H9 (cell line): ENCODE measurements at regions not wholly inside any gene's neighbourhood (a gene's known extent, or its start where the extent isn't known, plus 50 kb on each side); places are given as distances from the start of the nearest gene placed in this dataset.
A peak's percentile ranks its signal among the peaks of the same experiment; 100 is the strongest.

ENCODE experiments used
- DNase-seq: peaks from one replicate; pipeline ENCODE4 v3.0.0-alpha.2; 2017
- H2AFZ ChIP-seq: one replicate; pipeline ENCODE4 v1.6.1; 2013; ENCODE audit warnings: mild to moderate bottlenecking, low read length, control low read depth, moderate library complexity
- H2AK5ac ChIP-seq: 2 replicates; pipeline ENCODE4 v1.6.1; 2013; ENCODE audit warnings: low read length, control low read depth, mixed read lengths; ENCODE audit not compliant: insufficient read length
- H2BK120ac ChIP-seq: one replicate; pipeline ENCODE4 v1.6.1; 2013; ENCODE audit warnings: low read depth, mild to moderate bottlenecking, low read length, control low read depth, inconsistent platforms; ENCODE audit not compliant: poor library complexity, severe bottlenecking
- H2BK12ac ChIP-seq: 2 replicates; pipeline ENCODE4 v1.6.1; 2013; ENCODE audit warnings: low read length, control low read depth, mixed read lengths, low read depth; ENCODE audit not compliant: insufficient read length
- H2BK15ac ChIP-seq: 2 replicates; pipeline ENCODE4 v1.6.1; 2013; ENCODE audit warnings: low read depth, low read length, control low read depth
- H2BK20ac ChIP-seq: one replicate; pipeline ENCODE4 v1.6.1; 2013; ENCODE audit warnings: low read depth, mild to moderate bottlenecking, low read length, control low read depth, inconsistent platforms; ENCODE audit not compliant: poor library complexity, severe bottlenecking
- H2BK5ac ChIP-seq: 2 replicates; pipeline ENCODE4 v1.6.1; 2013; ENCODE audit warnings: low read length, control low read depth, mixed read lengths; ENCODE audit not compliant: insufficient read length
- H3K14ac ChIP-seq: 2 replicates; pipeline ENCODE4 v1.6.1; 2013; ENCODE audit warnings: low read length, control low read depth; ENCODE audit not compliant: insufficient read depth
- H3K18ac ChIP-seq: 2 replicates; pipeline ENCODE4 v1.6.1; 2013; ENCODE audit warnings: low read depth, mild to moderate bottlenecking, mixed read lengths, low read length, control low read depth; ENCODE audit not compliant: insufficient read length
- H3K23ac ChIP-seq: 2 replicates; pipeline ENCODE4 v1.6.1; 2013; ENCODE audit warnings: low read length, control low read depth, mixed read lengths, low read depth; ENCODE audit not compliant: insufficient read length
- H3K23me2 ChIP-seq: 2 replicates; pipeline ENCODE4 v1.6.1; 2013; ENCODE audit warnings: low read depth, mild to moderate bottlenecking, mixed read lengths, low read length, control low read depth; ENCODE audit not compliant: insufficient read length, poor library complexity, severe bottlenecking
- H3K27ac ChIP-seq: 2 replicates; pipeline ENCODE4 v1.5.1; 2013; ENCODE audit warnings: low read length, control low read depth, mixed read lengths, low read depth; ENCODE audit not compliant: insufficient read length
- H3K27me3 ChIP-seq: 2 replicates; pipeline ENCODE4 v1.6.1; 2013; ENCODE audit warnings: low read length, control low read depth, inconsistent platforms; ENCODE audit not compliant: insufficient read depth
- H3K4ac ChIP-seq: 2 replicates; pipeline ENCODE4 v1.6.1; 2013; ENCODE audit warnings: low read depth, mild to moderate bottlenecking, control low read depth, inconsistent platforms, low read length, moderate library complexity
- H3K4me1 ChIP-seq: 2 replicates; pipeline ENCODE4 v1.6.1; 2013; ENCODE audit warnings: low read length, control low read depth, inconsistent platforms; ENCODE audit not compliant: insufficient read depth
- H3K4me2 ChIP-seq: 2 replicates; pipeline ENCODE4 v1.6.1; 2013; ENCODE audit warnings: low read length, control low read depth, mixed read lengths; ENCODE audit not compliant: insufficient read length, insufficient read depth
- H3K56ac ChIP-seq: 2 replicates; pipeline ENCODE4 v1.6.1; 2013; ENCODE audit warnings: low read depth, mild to moderate bottlenecking, mixed read lengths, low read length, control low read depth; ENCODE audit not compliant: insufficient read length
- H3K79me1 ChIP-seq: 2 replicates; pipeline ENCODE4 v1.6.1; 2013; ENCODE audit warnings: low read depth, mild to moderate bottlenecking, moderate library complexity, low read length, control low read depth, inconsistent platforms; ENCODE audit not compliant: insufficient read depth, poor library complexity, severe bottlenecking
- H3K79me2 ChIP-seq: 2 replicates; pipeline ENCODE4 v1.6.1; 2013; ENCODE audit warnings: low read length, control low read depth, inconsistent platforms; ENCODE audit not compliant: insufficient read depth
- H3K9ac ChIP-seq: 2 replicates; pipeline ENCODE4 v1.6.1; 2013; ENCODE audit warnings: low read length, control low read depth, mixed read lengths; ENCODE audit not compliant: insufficient read length; ENCODE audit errors: extremely low read depth
- H3K9me3 ChIP-seq: one replicate; pipeline ENCODE4 v1.6.1; 2013; ENCODE audit warnings: low read depth, low read length, inconsistent platforms; ENCODE audit not compliant: control insufficient read depth
- H3T11ph ChIP-seq: one replicate; pipeline ENCODE4 v1.6.1; 2013; ENCODE audit warnings: mild to moderate bottlenecking, low read length, control low read depth, inconsistent platforms
- H4K20me1 ChIP-seq: one replicate; pipeline ENCODE4 v1.6.1; 2013; ENCODE audit not compliant: control insufficient read depth, insufficient read length, insufficient read depth
- H4K5ac ChIP-seq: 2 replicates; pipeline ENCODE4 v1.6.1; 2013; ENCODE audit warnings: low read depth, mild to moderate bottlenecking, mixed read lengths, low read length, control low read depth; ENCODE audit not compliant: insufficient read length
- H4K8ac ChIP-seq: replicated peaks from 2 replicates; pipeline ENCODE4 v1.6.1; 2013; ENCODE audit warnings: low read length, control low read depth, mixed read lengths, low read depth; ENCODE audit not compliant: insufficient read length
- H4K91ac ChIP-seq: 2 replicates; pipeline ENCODE4 v1.6.1; 2013; ENCODE audit warnings: low read depth, mild to moderate bottlenecking, moderate library complexity, mixed read lengths, low read length, control low read depth; ENCODE audit not compliant: insufficient read length
- H3K27ac Mint-ChIP-seq, 3 experiments: 2 replicates in 2 of 3; 3 replicates in 1 of 3; pipeline ENCODE4 v1.8.0; 2020 to 2021; ENCODE audit warnings: mixed read lengths in 3 of 3, mild to moderate bottlenecking in 1 of 3, moderate library complexity in 1 of 3
- H3K27me3 Mint-ChIP-seq: 2 replicates; pipeline ENCODE4 v1.8.0; 2021; ENCODE audit warnings: low read depth, mild to moderate bottlenecking, moderate library complexity, mixed read lengths
- H3K36me3 Mint-ChIP-seq, 3 experiments: 2 replicates in 2 of 3; 3 replicates in 1 of 3; pipeline ENCODE4 v1.8.0; 2020 to 2021; ENCODE audit warnings: low read depth in 3 of 3, mixed read lengths in 3 of 3; ENCODE audit not compliant: insufficient read depth in 1 of 3
- H3K4me1 Mint-ChIP-seq, 2 experiments: 2 replicates each; pipeline ENCODE4 v1.8.0; 2020; ENCODE audit warnings: mixed read lengths in 2 of 2
- H3K4me3 Mint-ChIP-seq, 2 experiments: 2 replicates in 1 of 2; 3 replicates in 1 of 2; pipeline ENCODE4 v1.8.0; 2020 to 2021; ENCODE audit warnings: mild to moderate bottlenecking in 2 of 2, mixed read lengths in 2 of 2, moderate library complexity in 1 of 2
- H3K9me3 Mint-ChIP-seq, 2 experiments: 2 replicates in 1 of 2; 3 replicates in 1 of 2; pipeline ENCODE4 v1.8.0; 2020; ENCODE audit warnings: mild to moderate bottlenecking in 2 of 2, mixed read lengths in 2 of 2, moderate library complexity in 1 of 2
- CTCF ChIP-seq: fragments of 200-600 bp; sonication (generic); conservative IDR thresholded peaks from 3 replicates; pipeline ENCODE4 v1.8.0; 2021; ENCODE audit warnings: antibody characterized with exemption, mild to moderate bottlenecking
- WGBS: extraction: QIAGEN DNeasy Blood & Tissue Kit; methylation state at CpG from one replicate; pipeline ENCODE4 v1.1.7; 2013; ENCODE audit warnings: missing lambda C conversion rate, low lambda C conversion rate, mixed read lengths; ENCODE audit not compliant: insufficient read length; ENCODE audit errors: extremely low coverage; 5-methylcytosine and 5-hydroxymethylcytosine counted together

- no peaks in the 10 kb centered on the region; the same call in 1 of the 2 replicates for H3K27me3 Mint-ChIP-seq
- Histone ChIP-seq H2BK20ac (no peak overlapping the region), H3T11ph (no peak overlapping the region), H3K23ac (no peak overlapping the region), H3K9ac (no peak overlapping the region), H4K20me1 (no peaks in the 10 kb centered on the region), H3K79me1 (no peaks in the 10 kb centered on the region), H2BK5ac (no peak overlapping the region), H2BK15ac (no peak overlapping the region), H3K27me3 (no peaks in the 10 kb centered on the region; the same call in 1 of the 2 replicates), H4K91ac (no peak overlapping the region), H2BK12ac (no peak overlapping the region), H2AK5ac (no peak overlapping the region), H3K56ac (no peak overlapping the region), H3K23me2 (no peaks in the 10 kb centered on the region), H3K9me3 (no peaks in the 10 kb centered on the region), H2BK120ac (no peak overlapping the region), H3K27ac (no peak overlapping the region), H2AFZ (no peak overlapping the region), H3K4me1 (no peaks in the 10 kb centered on the region), H3K79me2 (no peaks in the 10 kb centered on the region), H4K5ac (no peak overlapping the region), H3K4me2 (no peak overlapping the region), H3K4ac (no peak overlapping the region), H4K8ac (no peak overlapping the region), H3K18ac (no peak overlapping the region), H3K14ac (no peak overlapping the region)
- H3K27ac Mint-ChIP-seq, result no peak overlapping the region
- peak; percentile 65 for TF ChIP-seq CTCF
- H3K9me3 Mint-ChIP-seq, result no peaks in the 10 kb centered on the region
- H3K4me3 Mint-ChIP-seq, result no peak overlapping the region
- WGBS, result no CpG with 5 or more reads among the region's 3 CpGs
- no peak for DNase-seq
- H3K4me1 Mint-ChIP-seq, result no peaks in the 10 kb centered on the region
- H3K36me3 Mint-ChIP-seq, result no peaks in the 10 kb centered on the region
Observed at GRCh38 chr3:25021816-25022215, 406.2 kb upstream of the RARB start.
